ENCODE measurements at regions not wholly inside any gene's neighbourhood (a gene's known extent, or its start where the extent isn't known, plus 50 kb on each side); places are given as distances from the start of the nearest gene placed in this dataset.

DNA sequence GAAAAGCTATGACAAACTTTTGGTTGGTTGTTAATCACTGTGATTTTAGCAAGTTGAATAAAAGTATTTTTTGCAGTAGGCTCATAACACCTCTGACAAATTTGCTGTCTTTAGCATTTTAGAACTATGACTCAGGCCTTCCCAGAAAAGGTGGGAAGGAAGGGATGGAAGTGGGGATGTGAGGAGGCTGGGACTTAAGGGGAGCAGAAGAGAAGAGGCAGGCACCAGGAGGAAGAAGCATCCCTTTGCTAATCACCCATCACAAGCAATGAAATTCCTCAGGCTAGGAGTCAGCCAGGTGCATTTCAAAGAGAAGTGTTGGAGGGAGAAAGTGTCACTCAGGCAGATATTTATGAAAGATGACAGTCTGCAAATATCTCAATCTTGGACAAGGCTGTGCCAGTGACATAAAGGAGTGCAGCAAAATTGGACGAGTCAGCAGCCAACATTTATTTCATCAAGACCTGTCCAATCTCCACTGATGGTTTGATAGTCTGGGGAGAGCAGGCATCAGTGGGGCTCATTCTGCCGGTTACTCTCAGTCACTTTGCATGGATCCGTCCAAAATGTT lies 337.3 kb upstream of the ARRDC4 start:
- DNase-seq (ENCODE audit: low spot score), result no peak

DNA sequence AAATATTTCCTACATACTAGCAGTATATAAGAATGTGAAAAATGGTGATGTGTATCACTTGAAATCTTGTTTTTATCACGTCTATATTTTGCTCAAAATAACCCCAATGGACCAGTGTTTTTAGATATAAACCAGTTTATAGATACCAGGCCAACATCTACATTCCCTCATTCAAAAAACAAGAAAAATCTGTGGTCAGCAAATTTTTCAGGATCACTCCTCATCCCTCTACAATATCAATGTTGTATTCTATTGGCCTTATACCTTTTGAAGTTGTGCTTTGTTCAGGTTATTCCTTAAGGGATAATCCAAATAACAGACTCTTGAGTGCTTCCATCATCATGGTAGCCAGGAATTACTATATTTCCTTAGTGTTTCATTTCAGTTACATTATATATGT lies 332.9 kb upstream of the ARRDC4 start:
- DNase-seq (ENCODE audit: low spot score), result no peak

DNA sequence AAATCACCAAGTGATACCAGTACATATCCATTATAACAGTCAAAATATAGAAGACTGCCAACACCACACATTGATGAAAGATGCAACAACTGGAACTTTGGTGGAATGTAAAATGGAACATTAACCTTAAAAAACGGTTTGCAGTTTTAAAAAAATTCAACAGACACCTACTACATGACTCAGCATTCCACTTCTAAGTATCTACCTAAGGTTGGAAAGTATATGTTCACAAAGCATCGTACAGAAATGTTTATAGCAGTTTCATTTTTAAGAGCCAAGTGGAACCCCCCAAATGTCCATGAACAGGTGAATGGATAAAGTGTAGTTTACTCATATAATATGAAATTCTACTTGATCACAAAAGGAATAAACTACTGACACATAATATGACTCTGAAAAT lies 314.7 kb upstream of the ARRDC4 start:
- no peak for DNase-seq (ENCODE audit: low spot score)

DNA sequence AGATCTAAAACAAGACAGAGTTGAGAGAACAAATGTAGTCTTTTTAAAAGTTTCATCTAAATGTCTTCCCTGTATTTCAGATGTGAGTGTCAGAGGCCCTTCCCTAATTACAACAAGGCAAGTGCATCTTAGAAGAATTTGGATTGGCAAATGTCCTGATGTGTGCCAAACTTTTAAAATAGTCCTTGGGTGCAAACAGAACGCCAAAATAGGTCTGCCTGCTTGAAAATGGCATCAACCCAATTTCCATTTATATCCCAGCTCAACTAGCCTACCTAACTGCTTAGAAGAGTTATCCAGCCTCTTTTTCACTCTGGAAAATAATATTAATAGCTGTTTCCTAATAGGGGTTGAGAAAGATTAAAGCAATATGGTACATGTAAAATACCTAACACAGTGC lies 311.8 kb upstream of the ARRDC4 start:
- no peak for DNase-seq (ENCODE audit: low spot score)

DNA sequence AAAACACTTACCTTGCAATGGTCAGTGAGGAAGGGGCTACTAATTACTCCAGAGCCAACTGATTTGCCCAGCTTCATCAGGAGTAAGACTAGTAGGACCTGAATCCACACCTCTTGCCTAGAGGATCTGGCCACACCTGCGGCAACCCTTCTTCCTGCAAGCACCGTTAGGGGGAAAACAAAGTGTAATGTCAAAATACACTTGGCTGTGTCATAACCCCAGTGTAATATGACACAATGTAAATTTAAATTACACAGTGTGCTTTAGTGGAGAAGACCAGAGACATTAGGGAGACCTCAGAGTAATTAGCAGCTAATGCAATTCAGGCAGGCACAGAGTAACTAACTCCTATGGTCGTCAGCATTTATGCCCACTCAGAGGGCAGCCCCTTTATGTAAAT lies 308.5 kb upstream of the ARRDC4 start:
- DNase-seq (ENCODE audit: low spot score), result no peak

DNA sequence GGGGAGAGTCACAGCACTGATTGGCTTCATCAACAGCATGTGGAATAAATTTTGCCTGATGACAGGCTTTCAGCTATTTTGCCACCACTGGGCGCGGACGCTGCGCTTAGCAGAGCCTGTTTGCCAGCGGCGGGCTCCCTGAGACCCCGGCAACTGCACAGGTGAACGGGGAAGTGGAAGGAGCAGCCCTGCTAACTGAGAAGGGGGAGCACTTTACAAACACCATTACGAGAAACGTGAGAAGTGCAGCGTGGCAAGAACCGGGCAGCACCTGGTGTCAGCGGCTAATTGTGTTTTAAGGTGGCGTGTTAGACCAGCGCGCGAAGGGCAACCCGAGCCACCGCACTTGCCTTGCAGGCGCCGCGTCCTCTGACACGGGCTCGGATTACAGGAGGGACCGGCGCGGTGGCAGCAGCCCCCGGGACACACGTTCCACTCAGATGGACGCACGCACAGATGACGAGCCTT lies 307.8 kb upstream of the ARRDC4 start:
- DNase-seq (ENCODE audit: low spot score), result no peak

DNA sequence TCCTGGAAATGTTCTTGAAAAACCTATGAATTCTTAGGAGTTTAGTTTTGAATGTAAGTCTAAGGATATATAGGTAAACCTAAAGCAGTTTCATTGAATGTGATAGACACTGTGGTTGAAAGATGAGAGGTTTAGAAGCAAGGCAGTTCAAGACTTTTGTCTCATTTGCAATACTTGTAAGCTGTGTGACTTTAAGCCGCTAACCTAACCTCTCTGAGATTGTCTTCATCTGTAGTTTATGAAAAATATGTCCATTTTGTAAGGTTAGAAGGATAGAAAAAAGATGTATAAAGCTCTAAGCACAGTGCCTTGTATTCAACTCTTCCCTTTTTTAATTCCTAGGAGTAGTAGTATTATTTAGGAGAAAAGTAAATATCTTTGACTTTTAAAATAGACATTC lies 306.6 kb upstream of the ARRDC4 start:
- no peak for DNase-seq (ENCODE audit: low spot score)

DNA sequence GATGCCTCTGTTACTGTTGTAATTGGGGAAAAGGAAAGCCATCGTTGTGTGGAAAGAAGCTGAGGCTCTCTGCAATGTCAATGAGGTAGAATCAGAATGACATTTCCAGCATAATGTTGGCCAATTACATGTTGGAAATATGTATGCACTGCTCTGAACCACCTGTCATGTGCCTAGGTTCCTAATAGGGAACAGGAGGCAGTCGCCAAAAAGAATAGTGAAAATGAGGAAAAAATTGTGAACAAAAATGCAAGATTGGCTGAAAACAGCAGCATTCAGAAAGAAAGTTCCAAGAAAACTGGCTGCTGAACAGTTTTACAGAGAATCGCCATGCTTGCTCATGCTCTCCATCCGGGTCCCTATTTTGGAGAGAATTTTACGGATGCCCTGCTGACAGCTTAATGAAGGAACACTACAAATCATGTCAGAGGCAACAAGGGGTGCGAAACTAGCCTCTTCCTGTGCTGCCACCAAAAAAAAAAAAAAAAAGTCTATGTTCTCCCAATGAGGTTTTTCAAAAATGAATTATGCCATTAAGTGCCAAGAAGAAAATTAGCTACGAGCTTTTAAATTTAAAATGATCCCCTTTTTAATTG lies 305.9 kb upstream of the ARRDC4 start:
- DNase-seq (ENCODE audit: low spot score), result no peak

DNA sequence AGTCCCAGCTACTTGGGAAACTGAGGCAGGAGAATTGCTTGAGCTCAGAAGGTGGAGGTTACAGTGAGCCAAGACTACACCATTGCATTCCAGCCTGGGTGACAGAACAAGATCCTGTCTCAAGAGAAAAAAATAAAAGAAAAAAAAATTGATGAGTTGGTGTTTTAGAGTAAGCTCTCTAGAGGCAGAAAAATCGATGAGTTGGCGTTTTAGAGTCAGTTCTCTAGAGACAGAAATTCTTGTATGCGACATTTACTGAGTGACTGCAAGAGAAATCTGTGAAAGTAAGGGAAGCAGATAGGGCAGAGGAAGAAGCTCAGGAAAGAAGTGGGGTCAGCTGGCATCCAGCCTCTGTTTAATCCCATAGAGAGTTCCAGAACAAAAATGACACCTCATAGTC lies 298.7 kb upstream of the ARRDC4 start:
- no peak for DNase-seq (ENCODE audit: low spot score)

DNA sequence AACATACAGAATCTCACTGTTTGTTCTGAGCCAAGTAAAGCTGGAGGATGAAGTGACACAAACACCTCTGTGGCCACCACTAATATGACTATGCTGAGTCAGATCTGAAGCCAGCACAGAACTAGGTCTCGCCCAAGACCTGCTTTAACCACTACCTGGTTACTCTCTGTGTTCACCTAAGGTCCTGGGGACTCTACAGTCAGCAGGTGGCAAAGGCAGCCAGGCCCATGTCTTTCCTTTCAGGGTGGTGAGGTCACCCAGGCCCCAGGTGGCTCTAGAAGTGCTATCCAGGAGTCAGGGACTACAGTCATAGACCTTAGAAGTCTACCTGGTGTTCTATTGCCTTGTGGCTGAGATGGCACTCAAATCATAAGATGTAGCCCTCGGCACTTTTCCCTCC lies 287.9 kb upstream of the ARRDC4 start:
- no peak for DNase-seq (ENCODE audit: low spot score)

DNA sequence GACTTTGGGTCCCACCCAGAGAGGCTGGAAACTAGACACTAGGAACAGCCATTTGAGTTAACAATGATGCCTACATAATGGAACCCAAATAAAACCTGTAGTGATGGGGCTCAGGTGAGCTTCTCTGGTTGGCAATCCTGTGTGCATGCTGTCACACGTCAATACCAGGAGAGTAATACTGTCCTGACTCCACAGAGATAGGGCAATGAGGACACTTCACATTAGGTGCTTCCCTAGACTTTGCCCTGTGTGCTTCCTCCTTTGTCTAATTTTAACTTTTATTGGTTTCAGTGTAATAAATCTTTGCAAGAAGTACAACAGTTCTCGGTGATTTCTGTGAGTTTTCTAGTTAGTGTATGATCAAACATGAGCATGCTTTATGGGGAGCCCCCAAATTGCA lies 281.8 kb upstream of the ARRDC4 start:
- DNase-seq (ENCODE audit: low spot score), result no peak

DNA sequence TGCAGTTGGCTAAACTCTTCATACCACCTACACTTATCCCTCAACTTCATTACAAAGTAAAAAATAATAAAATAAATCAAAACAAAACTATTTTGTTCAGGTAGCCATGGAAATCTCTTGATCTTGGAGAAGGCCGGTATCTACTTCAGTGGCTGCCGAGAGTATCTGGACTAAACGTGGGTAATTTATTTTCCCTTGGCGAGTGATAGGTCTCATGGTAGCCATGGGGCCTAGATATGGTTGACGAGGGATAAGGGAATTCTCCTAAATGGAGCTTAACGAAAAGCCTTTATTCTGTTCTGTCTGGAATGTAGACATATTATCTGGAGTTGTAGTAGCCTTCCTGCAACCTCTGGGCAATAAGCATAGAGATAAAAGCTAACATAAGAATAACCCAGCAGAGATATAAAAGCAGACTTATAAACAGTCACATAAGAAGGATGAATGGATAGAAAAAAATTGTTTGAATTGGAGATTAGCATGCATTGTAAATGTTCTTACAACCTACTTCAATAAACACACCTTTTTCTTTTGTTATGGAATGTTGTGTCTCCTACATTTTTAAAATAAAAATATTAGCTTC lies 281.3 kb upstream of the ARRDC4 start:
- no peak for DNase-seq (ENCODE audit: low spot score)

DNA sequence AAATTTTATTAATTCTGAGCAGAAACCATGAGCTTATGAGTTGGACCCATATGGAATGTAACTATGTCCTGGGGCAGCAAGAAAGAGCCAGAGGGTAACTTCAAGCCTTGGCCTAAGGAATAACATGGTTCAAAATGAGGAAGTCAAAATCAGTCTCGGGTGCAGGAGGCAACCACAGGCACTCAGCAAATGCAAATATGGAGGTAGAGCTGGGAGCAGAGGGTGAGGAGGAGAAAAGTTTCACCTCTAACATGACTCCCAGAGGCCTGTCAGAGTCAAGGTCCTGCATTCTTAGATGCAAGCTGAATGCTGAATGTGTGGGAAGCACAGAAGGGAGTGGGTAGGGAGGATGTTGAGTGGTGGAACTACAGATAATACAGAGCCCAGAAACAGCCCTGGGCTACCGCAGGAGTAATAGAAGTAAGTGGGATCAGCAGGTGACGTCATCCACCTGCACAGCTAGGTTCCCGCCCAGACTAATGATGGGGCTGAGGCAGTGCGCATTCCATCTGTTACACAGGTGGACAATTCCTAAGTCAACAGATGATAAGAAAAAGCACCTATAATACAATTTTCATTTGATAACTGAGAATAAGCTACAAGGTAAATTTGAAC lies 279.8 kb upstream of the ARRDC4 start:
- DNase-seq (ENCODE audit: low spot score), result no peak

DNA sequence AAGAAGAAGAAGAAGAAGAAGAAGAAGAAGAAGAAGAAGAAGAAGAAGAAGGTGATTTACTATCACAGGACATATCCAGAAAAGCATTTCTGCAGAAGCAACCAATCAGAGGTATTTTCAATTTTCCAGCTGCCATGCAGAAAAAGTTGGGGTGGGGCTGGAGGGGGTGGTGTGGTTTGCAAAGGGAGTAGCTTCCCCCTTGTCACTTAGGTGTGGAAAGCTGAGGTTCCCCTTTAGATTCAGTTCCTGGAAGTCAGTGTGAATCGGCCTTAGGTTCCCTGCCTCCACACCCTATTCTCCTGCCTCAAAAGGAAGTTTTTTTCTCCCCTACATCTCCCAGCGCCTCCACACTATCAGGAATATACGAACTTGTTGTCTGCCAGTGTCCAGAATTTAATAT lies 276.7 kb upstream of the ARRDC4 start:
- no peak for DNase-seq (ENCODE audit: low spot score)

DNA sequence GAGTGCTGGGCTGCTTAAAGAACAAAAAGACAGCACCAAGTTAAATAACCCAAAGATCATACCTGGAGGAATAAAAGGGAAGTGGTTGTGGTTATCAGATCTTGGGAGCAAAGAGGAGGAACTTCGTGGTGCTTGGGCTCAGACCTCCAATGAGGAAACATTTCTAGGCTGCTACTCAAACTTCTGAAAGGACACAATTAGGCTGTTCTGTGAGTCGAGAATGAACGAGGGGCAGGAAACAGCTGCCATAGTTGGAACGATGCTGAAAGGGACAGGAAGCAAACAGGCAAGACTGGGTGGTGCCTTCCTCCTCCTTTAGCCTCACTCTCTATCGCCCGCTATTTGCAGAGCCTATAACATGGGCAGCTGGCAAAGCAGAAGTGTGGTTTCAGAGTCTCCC lies 276.3 kb upstream of the ARRDC4 start:
- DNase-seq (ENCODE audit: low spot score), result no peak

DNA sequence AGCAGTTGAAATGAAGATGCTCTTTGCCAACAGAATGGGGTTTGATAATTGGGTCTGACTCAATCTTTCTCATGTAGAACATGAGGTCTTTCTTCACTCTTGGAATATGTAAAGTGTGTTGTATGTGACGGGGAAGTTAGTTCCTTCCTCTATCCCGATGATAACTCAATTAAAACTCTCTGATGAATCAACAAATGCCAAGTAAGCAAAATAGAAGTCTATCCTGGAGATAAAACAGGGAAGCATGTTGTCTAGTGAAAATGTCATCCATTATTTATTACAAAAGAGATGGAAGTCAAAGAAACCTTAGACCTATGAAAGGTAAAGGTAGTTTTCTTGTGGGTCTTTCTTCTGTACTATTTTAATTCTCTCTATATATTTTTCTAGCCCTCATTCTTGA lies 274.2 kb upstream of the ARRDC4 start:
- no peak for DNase-seq (ENCODE audit: low spot score)

DNA sequence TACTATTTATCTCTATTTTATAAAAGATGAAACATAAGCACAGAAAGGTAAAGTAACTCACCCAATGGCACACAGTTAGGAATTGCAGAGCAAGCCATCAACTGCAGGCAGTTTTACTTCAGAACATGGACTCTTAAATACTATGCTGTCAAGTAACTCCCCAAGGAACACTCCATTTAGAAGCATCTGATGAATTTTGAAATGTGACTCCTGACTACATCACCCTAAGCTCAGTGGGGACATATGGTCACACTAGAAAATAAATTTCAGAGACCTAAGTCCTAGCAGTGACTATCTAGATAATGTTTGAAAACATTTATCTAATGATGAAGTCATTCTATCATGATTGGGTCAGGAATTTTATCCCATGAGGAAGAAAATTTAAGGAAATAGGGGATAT lies 272.8 kb upstream of the ARRDC4 start:
- no peak for DNase-seq (ENCODE audit: low spot score)

DNA sequence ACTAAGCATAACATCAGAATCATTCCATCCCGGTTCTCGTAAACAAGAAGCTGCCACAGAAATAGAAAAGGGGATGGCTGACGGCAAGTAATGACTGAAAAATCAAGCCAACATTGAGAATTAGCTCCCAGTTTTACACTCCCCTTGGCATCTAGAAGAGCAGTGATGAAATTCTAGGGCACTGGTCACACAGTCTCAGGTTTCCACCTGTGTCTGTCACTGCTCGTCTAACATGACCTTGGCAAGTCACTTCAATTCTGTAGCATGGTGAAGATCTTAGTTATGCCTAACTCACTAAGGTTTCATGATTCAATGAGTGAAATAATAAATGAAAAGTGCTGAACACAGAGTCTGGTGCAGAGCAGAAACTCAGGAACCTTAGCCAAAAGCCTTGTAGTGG lies 272.3 kb upstream of the ARRDC4 start:
- DNase-seq (ENCODE audit: low spot score), result no peak

DNA sequence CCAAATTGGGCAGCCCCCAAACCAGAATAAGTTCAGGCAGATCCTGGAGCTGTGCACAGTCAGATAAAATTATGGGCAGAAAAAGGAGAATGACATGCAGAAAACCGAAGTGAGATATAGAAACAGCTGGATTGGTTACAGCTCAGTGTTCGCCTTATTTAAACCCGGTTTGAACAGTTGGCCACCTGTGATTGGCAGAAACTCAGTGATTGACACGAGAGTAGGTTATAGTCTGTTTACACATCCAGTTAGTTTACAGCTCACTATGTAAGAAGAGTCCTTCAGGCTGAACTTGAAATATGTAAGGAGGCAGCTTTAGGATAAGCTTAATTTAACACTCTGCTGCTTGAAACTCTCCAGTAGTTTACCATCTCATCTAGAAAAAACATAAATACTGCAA lies 271.6 kb upstream of the ARRDC4 start:
- no peak for DNase-seq (ENCODE audit: low spot score)

DNA sequence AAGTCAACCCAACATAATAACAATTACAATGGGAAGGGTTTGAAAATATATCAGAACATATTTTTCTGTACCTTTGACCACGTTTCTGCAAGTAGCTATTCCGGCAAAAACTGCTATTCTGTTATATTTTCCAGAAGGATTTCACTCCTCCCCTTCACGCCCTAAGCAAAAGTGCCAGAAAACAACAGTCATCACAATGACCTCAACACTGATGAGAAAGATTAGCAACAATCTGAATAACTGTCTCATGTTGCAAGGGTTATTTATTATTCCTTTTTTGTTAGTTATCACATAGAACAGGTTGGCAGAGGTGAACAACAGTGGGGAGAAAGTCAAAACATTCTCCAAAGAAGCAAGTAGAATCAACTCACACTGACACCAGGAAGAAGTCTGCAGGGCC lies 269.4 kb upstream of the ARRDC4 start:
- DNase-seq (ENCODE audit: low spot score), result no peak

DNA sequence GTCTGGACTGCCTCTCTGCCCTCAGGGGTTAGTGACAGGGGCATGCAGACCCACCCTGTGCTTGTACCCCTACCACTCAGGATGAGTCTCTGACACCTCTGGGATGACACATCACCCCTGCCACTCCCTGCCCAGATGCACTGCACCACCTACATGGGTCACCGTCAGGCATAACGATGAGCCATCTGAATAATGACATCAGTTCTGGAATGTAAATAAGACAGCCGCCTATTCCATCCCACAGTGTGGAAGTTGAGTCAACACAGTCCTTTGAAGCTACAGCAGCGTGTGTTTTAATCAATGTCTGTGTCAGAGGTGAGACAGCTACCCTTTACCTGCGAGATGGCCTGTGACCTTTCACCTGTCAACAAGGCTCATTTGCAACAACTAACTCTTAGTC lies 268.7 kb upstream of the ARRDC4 start:
- DNase-seq (ENCODE audit: low spot score), result no peak

DNA sequence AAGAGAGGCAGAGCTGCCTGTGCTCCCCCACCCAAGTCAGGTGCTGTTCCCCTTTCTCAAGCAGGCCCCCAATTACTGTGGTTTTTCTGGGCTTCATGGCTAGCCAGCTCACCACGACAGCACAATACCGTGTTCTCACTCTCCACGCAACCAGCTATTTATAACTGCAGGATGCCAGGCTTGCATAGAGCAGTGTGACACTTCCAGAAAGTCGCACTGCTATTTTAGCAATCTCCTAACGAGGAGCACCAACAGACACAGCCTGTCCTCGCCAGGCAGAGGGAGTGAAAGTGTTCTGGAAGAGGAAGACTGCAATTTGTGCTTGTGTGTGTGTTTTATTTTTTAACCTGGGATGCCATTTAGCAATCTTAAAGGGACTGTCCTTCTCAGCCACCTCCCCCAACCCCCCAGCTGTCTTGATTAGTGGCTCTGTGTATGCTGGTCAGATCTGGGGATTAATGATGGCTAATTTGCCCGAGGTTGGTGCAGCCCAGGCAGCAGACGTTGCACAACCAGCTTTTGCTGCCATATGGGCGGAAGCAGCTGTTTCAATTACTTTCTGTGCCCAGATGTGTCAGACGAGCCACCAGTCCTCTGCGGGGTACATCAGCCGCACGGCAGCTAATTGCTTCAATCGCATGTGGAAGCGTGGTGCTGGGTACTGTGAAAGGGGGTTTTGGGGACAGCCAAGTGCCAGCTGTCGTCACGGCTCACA lies 268.0 kb upstream of the ARRDC4 start:
- no peak for DNase-seq (ENCODE audit: low spot score)

DNA sequence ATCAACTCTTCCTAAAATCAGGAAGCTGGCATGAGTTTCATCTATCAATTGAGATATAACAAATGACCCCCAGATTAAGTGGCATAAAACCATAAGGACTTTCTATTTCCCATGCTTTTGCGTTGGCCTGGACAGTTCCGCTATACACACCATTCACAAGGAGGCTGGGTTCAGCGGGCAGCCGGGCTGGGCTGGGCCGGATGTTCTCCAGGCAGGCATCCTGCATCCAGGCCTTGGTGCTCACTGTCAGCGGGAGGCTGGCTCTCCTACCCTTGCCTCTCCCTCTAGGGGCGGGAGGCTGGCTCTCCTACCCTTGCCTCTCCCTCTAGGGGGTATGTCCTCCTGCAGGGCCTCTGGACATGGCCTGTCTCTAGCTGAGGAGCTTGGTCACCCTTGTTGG lies 266.0 kb upstream of the ARRDC4 start:
- no peak for DNase-seq (ENCODE audit: low spot score)

Data from NAMALWA (cell line).